ENCODE measurements at regions not wholly inside any gene's neighbourhood (a gene's known extent, or its start where the extent isn't known, plus 50 kb on each side); places are given as distances from the start of the nearest gene placed in this dataset.

DNA sequence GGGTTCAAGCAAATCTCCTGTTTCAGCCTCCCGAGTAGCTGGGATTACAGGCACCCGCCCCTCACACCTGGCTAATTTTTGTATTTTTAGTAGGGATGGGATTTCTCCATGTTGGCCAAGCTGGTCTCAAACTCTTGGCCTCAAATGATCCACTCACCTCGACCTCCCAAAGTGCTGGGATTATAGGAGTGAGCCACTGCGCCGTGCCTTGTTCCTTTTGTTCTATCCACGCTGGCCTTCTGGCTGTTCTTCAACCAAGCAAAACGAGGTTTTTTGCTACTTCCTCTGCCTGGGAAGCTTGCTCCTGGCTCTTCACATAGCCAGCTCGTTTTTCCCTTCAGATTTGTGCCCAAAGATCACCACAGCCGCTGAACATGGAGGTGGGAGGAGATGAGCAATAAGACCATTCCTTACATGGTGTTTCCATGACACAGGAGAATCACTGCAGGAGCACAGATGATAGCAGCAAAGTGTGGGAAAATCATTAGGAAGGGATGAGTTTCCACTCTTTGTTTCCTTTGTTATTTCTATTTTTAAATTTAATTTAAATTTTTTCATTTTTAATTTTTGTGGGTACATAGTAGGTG lies 201.0 kb upstream of the ZNF217 start:
- no peak for TF ChIP-seq EZH2phosphoT487 (IDR thresholded peaks at IDR 0.05; ENCODE audit: insufficient read depth, low read depth)
- TF ChIP-seq EZH2 (IDR thresholded peaks at IDR 0.05; ENCODE audit: insufficient read depth, poor library complexity, severe bottlenecking), result no peak
